GM10266 (cell line): ENCODE measurements at regions not wholly inside any gene's neighbourhood (a gene's known extent, or its start where the extent isn't known, plus 50 kb on each side); places are given as distances from the start of the nearest gene placed in this dataset.

Source experiments
- DNase-seq: peaks from one replicate; pipeline ENCODE4 v3.0.0; 2012; ENCODE audit errors: extremely low spot score
- TF ChIP-seq, protein P1 (sequence below): IDR thresholded peaks from 2 replicates; pipeline ENCODE4 v1.5.1; 2012; ENCODE audit warnings: mild to moderate bottlenecking, low read depth; ENCODE audit not compliant: control insufficient read depth, insufficient read depth; ENCODE audit errors: missing control alignments

- no peak for DNase-seq
- TF ChIP-seq, protein P1, sequence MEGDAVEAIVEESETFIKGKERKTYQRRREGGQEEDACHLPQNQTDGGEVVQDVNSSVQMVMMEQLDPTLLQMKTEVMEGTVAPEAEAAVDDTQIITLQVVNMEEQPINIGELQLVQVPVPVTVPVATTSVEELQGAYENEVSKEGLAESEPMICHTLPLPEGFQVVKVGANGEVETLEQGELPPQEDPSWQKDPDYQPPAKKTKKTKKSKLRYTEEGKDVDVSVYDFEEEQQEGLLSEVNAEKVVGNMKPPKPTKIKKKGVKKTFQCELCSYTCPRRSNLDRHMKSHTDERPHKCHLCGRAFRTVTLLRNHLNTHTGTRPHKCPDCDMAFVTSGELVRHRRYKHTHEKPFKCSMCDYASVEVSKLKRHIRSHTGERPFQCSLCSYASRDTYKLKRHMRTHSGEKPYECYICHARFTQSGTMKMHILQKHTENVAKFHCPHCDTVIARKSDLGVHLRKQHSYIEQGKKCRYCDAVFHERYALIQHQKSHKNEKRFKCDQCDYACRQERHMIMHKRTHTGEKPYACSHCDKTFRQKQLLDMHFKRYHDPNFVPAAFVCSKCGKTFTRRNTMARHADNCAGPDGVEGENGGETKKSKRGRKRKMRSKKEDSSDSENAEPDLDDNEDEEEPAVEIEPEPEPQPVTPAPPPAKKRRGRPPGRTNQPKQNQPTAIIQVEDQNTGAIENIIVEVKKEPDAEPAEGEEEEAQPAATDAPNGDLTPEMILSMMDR: no peak
These were observed 176.9 kb upstream of the ID4 start for GRCh38 chr6:19660123-19660910.

DNA sequence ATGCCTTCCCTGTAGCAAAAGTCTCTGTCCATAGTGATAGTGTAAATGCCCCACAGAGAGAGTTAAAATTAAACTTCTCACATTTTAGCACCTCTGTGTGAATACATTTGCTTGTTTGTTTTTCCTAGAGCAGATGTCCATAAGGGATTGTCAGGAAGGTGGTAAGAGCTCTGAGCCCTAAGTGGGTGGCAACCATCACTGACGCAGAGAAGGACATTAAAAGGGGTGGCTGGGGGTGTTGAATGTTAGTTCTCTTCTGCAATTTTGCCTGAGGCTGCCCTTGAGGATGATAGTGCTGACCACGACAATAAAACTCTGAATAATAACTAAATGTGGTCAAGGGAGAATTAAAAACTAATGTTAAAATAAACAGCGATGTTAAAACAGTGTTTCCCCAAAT lies 174.3 kb upstream of the ID4 start:
- TF ChIP-seq, protein P1: no peak
- DNase-seq: no peak

DNA sequence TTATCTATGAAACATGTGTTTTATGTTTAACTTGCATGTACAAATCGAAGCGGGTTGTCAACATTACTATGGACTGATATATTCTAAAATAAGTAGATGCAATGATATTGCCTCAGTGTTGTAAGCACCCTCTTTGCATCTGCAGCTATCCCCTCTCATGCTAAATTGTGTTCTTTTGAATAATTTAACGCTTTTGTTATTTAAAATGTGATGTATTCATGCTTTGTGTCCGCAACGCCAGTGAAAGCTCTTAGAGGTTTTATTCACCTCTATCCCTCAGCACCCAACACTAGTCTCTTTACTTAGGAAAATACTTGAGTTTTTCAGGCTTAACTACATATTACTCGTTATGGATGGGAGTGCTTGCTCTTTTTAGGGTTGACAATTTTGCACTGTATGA lies 173.7 kb upstream of the ID4 start:
- no peak for DNase-seq
- TF ChIP-seq, protein P1: no peak

- no peak for DNase-seq
These were observed 173.1 kb upstream of the ID4 start for GRCh38 chr6:19664050-19664449.

DNA sequence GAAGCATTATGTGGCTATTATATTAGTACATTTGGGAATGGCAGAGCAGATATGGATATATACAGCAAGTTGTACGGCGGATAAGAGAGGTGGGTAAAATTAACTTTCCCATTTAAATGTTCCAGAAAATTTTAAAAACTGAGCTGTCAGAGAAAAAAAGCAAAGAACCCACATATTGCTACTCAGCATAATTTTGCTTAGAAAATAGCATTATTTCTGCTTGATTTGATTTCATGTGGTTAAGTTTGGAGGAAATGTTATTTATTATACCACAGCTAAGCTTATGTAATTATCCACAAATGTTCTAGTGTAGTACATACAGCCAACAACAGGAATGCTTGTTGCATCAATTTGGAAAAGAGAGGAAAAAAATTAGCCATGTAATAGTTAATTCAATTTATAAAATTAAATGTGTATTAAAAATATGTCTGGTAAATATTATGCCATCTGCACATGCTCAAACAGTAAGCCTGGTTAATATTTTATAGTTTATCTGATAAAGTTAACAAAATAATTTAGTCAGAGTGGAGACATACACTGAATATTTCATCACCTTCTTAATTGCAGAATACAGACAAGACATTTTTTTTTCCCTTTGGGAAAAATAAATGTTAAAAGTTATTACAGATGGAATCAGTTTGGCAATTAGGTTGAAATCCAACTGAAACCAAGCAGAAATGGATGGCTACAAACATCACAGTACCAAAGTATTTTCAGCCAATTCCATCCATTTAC lies 172.1 kb upstream of the ID4 start:
- TF ChIP-seq, protein P1: no peak
- DNase-seq: no peak

More at GRCh38 chr6:19664050-19664449, 173.1 kb upstream of the ID4 start:
- TF ChIP-seq, protein P1: no peak

DNA sequence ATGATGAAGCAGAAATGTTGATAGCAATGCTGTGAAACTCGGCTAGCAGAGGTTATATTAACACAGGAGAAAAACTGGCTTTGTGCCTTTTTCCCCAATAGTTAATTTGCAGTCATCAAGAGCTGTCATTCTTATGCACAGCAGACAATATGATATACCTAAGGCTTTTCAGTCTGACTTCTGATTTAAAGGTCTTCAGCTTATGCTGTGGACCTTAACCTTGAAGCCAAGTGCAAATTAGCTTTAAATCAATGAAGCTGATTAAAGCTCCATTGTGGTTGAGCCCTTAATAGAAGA lies 171.6 kb upstream of the ID4 start:
- TF ChIP-seq, protein P1: no peak
- no peak for DNase-seq

DNA sequence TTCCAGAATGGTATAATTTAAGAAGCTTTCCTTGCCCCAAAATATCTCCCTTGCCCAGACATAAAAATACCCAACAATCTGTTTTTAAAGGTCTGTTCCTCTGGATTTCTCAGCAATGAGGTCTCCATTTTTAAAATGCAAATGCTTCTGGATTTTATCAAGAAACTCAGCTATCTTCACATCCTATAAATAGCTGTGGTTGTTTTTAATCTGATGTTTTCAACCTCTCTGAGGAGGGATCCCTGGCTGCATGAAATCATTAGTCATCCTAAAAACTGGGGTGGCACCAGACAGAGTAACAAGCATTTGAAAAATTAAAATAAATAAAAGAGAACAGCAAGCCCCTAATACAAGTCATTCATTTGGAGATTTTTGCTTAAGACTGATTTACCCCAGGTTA lies 168.5 kb upstream of the ID4 start:
- TF ChIP-seq, protein P1: no peak

More for the DNA sequence above, 168.5 kb upstream of the ID4 start:
- DNase-seq: no peak
